Ovary (tissue), 3 donors: ENCODE measurements at regions not wholly inside any gene's neighbourhood (a gene's known extent, or its start where the extent isn't known, plus 50 kb on each side); places are given as distances from the start of the nearest gene placed in this dataset.

ENCODE experiments used
- CTCF ChIP-seq, 3 donors: fragments of 450-650 bp in 2 of 3; fragments of 200-600 bp in 1 of 3; IDR thresholded peaks; one replicate each; pipeline versions ENCODE4 v1.5.1 to v1.8.0; 2016 to 2022; ENCODE audit warnings: antibody characterized with exemption in 3 of 3, mild to moderate bottlenecking in 1 of 3
- EP300 ChIP-seq: sonication (generic); formaldehyde crosslinking; IDR thresholded peaks from one replicate; pipeline ENCODE4 v1.6.1; 2017; ENCODE audit warnings: antibody characterized with exemption
- POLR2A ChIP-seq: fragments of 450-650 bp; IDR thresholded peaks from one replicate; pipeline ENCODE4 v1.6.1; 2017; ENCODE audit warnings: antibody characterized with exemption, mild to moderate bottlenecking, moderate library complexity
- donor health status: DM: no; HTN: no; CAD: no.

GRCh38 chr16:85345129-85345639 is 232.9 kb upstream of the CIBAR2 start:
- TF ChIP-seq CTCF (IDR thresholded peaks at IDR 0.05), result no peak
- TF ChIP-seq POLR2A, result no peak
- no peak for TF ChIP-seq EP300
